ENCODE measurements at regions not wholly inside any gene's neighbourhood (a gene's known extent, or its start where the extent isn't known, plus 50 kb on each side); places are given as distances from the start of the nearest gene placed in this dataset.
"Not testable (repeated sequence)": the region's sequence is repeated elsewhere in the genome, so short reads cannot be mapped to it uniquely, and the experiment has no call there.

DNA sequence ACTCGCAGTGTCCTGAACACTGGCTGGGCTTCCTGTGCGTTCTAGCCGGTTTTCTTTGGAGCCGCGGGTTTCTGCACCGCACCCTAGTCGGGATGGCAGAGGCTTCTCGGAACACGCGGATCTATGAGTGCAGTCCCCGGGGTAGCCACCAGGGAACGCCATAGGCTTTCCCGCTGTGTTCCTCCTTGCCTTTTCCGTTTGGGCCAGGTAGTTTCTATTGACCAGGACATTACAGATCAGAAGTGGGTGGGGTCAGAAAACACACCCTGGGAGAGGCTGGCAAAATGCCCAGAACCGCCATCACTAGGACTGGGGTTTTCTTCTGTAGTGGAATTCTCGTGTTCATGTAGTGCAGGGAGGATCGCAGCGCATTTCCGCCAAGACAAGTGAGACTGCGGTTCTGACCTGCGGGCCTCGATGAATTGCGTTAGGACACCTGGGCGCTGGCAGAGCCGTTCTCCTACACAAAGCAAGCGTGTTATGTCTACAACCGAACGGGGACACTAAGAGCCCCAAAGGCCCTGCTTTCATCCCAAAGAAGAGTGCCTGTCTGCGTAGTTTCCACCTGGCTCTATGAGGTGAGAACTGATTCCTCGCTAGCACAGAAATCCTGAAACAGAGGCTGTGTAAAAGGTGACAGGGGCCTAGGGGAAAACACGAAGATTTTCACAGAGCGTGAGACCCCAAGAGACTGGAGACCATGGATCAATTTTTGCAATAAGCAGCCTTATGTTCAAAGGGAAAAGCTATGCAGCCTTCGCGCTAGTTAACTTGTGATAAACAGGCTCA is 121.5 kb downstream of the PPIAL4G start:
- WGBS, 3 donors: 4 to 8% (median 7%) methylated on average over 34 of the region's 34 CpGs
- peak overlapping the region in 2 of 3 donors; percentile 39 to 68 for H3K27ac ChIP-seq (ENCODE audit: low read depth in 1 of 3, low read length in 2 of 3)
- peaks cover 0 to 48% (median 3%) of the 10 kb centered on the region in 3 donors for H3K27me3 ChIP-seq (ENCODE audit: control insufficient read depth in 3 of 3, insufficient read depth in 3 of 3, low read length in 3 of 3)
- DNase-seq: peak; percentile 87 to 89
- FAIRE-seq; H3K9me3 ChIP-seq (ENCODE audit: control insufficient read depth in 2 of 2, insufficient read depth in 1 of 2, low read depth in 1 of 2, low read length in 1 of 2); H3K36me3 ChIP-seq (ENCODE audit: control insufficient read depth in 3 of 3, insufficient read depth in 2 of 3, low read depth in 1 of 3, low read length in 3 of 3): not testable (repeated sequence)
- peaks cover 0 to 13% (median 3%) of the 10 kb centered on the region in 3 donors for H3K4me1 ChIP-seq (ENCODE audit: control insufficient read depth in 3 of 3, insufficient read depth in 2 of 3, low read depth in 1 of 3, low read length in 2 of 3)
- H3K4me3 ChIP-seq (ENCODE audit: low read depth in 1 of 3, low read length in 3 of 3): peak overlapping the region in 2 of 3 donors; percentile 13 to 18

DNA sequence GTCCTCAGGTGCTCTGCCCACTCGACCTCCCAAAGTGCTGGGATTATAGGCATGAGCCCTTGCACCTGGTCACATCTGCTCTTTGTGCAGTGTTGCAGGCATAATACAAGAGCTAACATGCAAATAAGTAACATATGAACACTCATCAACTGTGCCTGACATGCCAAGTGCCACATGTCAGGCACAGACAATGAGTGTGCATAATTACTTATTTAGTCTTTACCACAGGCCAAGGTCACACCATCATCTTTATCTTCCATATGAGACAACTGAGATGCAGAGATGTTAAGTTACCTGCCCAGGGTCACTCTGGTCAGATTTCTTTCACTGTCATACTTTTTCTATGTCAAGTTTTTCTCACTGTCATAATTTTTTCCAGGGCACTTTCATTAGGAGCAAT is 126.1 kb downstream of the PPIAL4G start:
- H3K9me3 ChIP-seq (ENCODE audit: control insufficient read depth in 2 of 2, insufficient read depth in 1 of 2, low read depth in 1 of 2, low read length in 1 of 2): no peaks in the 10 kb centered on the region
- H3K27ac ChIP-seq (ENCODE audit: low read depth in 1 of 3, low read length in 2 of 3): no peak overlapping the region
- FAIRE-seq: no peak
- no peaks in the 10 kb centered on the region for H3K36me3 ChIP-seq (ENCODE audit: control insufficient read depth in 3 of 3, insufficient read depth in 2 of 3, low read depth in 1 of 3, low read length in 3 of 3)
- no peak overlapping the region for H3K4me3 ChIP-seq (ENCODE audit: low read depth in 1 of 3, low read length in 3 of 3)
- 63 to 78% (median 65%) methylated on average over 1 of the region's 1 CpG for WGBS, 3 donors
- H3K4me1 ChIP-seq (ENCODE audit: control insufficient read depth in 3 of 3, insufficient read depth in 2 of 3, low read depth in 1 of 3, low read length in 2 of 3): peaks cover 0 to 5% (median 4%) of the 10 kb centered on the region in 3 donors
- H3K27me3 ChIP-seq (ENCODE audit: control insufficient read depth in 3 of 3, insufficient read depth in 3 of 3, low read length in 3 of 3): peaks cover 0 to 68% (median 14%) of the 10 kb centered on the region in 3 donors
- no peak for DNase-seq

DNA sequence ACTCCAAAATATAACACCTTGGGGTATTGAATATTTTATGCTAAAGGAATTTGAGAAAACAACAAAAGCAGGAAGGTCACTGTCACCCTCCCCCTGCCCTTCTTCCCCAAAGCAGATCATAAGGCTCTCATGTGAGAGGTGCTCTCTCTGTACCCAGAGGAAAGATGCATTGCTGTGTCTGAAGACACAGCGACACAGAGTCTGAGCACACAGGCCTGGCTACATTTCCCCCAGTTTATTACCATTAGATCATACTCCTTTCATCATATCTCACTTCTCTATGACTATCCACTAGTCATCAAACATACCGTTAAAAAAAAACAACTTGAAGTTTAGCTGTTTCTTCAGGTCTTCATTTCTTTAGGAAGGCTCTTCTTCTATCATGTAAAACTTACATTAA is 127.1 kb downstream of the PPIAL4G start:
- Histone ChIP-seq H3K4me1 (ENCODE audit: control insufficient read depth in 3 of 3, insufficient read depth in 2 of 3, low read depth in 1 of 3, low read length in 2 of 3) (peaks cover 0 to 4% (median 0%) of the 10 kb centered on the region in 3 donors), H3K4me3 (ENCODE audit: low read depth in 1 of 3, low read length in 3 of 3) (no peak overlapping the region), H3K27ac (ENCODE audit: low read depth in 1 of 3, low read length in 2 of 3) (no peak overlapping the region), H3K9me3 (ENCODE audit: control insufficient read depth in 2 of 2, insufficient read depth in 1 of 2, low read depth in 1 of 2, low read length in 1 of 2) (no peaks in the 10 kb centered on the region), H3K36me3 (ENCODE audit: control insufficient read depth in 3 of 3, insufficient read depth in 2 of 3, low read depth in 1 of 3, low read length in 3 of 3) (no peaks in the 10 kb centered on the region), H3K27me3 (ENCODE audit: control insufficient read depth in 3 of 3, insufficient read depth in 3 of 3, low read length in 3 of 3) (peaks cover 0 to 69% (median 24%) of the 10 kb centered on the region in 3 donors)
- 70 to 93% (median 88%) methylated on average over 2 of the region's 2 CpGs for WGBS, 3 donors
- DNase-seq: no peak
- FAIRE-seq: no peak

DNA sequence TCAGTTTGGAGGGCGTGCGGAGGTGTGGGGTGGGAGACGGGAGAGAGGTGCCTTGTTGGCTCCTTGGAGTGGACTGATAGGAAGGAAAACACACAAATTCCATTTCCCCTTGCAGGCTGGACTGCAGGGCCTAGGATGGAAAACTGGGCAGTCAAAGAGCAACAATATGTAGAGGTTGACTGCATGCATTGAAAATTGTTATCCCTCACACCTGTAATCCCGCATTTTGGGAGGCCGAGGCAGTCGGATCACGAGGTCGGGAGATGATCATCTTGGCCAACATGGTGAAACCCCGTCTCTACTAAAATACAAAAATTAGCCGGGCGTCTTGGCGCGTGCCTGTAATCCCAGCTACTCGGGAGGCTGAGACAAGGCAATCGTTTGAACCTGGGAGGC is 128.2 kb downstream of the PPIAL4G start:
- Histone ChIP-seq H3K36me3 (ENCODE audit: control insufficient read depth in 3 of 3, insufficient read depth in 2 of 3, low read depth in 1 of 3, low read length in 3 of 3) (no peaks in the 10 kb centered on the region), H3K9me3 (ENCODE audit: control insufficient read depth in 2 of 2, insufficient read depth in 1 of 2, low read depth in 1 of 2, low read length in 1 of 2) (no peaks in the 10 kb centered on the region), H3K4me3 (ENCODE audit: low read depth in 1 of 3, low read length in 3 of 3) (no peak overlapping the region), H3K27ac (ENCODE audit: low read depth in 1 of 3, low read length in 2 of 3) (no peak overlapping the region), H3K4me1 (ENCODE audit: control insufficient read depth in 3 of 3, insufficient read depth in 2 of 3, low read depth in 1 of 3, low read length in 2 of 3) (peaks cover 0 to 4% (median 0%) of the 10 kb centered on the region in 3 donors), H3K27me3 (ENCODE audit: control insufficient read depth in 3 of 3, insufficient read depth in 3 of 3, low read length in 3 of 3) (peaks cover 0 to 76% (median 24%) of the 10 kb centered on the region in 3 donors)
- FAIRE-seq: no peak
- DNase-seq: no peak
- 61 to 76% (median 64%) methylated on average over 15 of the region's 15 CpGs for WGBS, 3 donors

DNA sequence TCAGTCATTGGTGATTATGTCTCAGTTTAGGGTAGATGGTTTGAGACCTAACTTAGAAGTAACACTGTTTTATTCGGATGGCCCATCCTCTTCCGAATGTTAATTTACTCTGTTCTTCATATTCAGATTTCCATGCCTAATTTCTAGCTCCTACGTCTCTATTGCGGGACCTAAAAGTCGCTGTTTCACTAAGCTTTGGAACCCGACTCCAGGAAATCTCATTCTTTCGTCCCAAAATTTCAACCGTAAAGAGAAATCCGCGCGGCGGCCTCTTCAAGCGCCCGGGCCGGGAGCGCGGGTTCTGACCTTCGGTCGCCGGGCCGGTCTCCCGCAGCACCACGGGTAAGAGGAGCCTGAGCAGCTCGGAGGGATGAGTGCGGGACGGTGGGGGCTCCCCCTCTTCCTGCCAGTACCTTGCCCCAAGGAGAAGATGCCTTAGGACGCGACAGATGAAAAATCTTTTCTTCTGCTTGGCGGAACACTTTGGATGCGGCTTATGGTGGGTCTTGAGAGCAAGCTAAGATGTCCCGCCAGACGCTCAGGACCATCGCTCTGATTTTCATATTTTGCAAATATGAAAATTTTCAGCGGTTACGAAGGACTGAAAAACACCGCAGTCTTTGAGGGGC is 128.7 kb downstream of the PPIAL4G start:
- 16 to 24% (median 17%) methylated on average over 36 of the region's 36 CpGs for WGBS, 3 donors
- FAIRE-seq (no peak), DNase-seq (peak in 1 of 2 donors; percentile 33)
- peaks cover 0 to 74% (median 24%) of the 10 kb centered on the region in 3 donors for H3K27me3 ChIP-seq (ENCODE audit: control insufficient read depth in 3 of 3, insufficient read depth in 3 of 3, low read length in 3 of 3)
- H3K4me3 ChIP-seq (ENCODE audit: low read depth in 1 of 3, low read length in 3 of 3): no peak overlapping the region
- no peaks in the 10 kb centered on the region for H3K36me3 ChIP-seq (ENCODE audit: control insufficient read depth in 3 of 3, insufficient read depth in 2 of 3, low read depth in 1 of 3, low read length in 3 of 3)
- no peaks in the 10 kb centered on the region for H3K9me3 ChIP-seq (ENCODE audit: control insufficient read depth in 2 of 2, insufficient read depth in 1 of 2, low read depth in 1 of 2, low read length in 1 of 2)
- H3K27ac ChIP-seq (ENCODE audit: low read depth in 1 of 3, low read length in 2 of 3): no peak overlapping the region
- peaks cover 0 to 4% (median 0%) of the 10 kb centered on the region in 3 donors for H3K4me1 ChIP-seq (ENCODE audit: control insufficient read depth in 3 of 3, insufficient read depth in 2 of 3, low read depth in 1 of 3, low read length in 2 of 3)

DNA sequence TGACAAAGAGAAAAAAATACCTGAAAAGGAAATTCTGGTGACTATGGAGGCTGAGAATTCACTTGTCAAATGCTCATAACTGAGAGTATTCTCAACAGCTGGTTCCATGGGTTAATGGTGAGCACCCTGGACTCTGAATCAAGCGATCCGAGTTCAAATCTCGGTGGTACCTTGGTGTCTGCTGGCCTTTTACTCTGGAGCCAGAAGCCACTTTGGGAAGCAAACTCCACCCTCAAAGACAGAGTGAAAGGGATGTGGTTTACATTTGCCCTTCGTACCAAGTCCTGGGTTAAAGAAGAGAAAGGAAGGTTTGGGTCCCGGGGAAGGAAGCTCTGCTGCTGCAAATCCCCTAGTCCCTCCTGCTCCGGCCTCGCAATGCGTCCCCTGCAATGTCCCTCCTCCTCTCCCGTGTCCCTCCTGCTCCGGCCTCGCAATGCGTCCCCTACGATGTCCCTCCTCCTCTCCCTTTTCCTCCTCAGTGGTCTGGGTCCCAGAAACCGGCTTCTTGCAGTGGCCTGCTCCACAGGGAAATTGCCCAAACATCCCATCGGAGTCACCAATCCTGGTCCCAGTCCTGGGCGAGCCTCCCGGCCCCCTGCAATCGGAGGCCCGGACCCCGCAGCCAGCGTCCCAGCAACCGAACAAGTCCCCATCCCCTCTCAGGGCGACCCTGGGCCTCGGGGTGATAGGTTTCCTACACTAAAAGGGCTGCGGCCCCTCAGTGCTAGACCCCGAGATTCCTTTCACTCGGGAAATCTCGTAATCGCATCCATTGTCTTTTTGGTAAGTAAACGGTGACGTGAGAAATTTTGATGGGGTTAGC is 129.4 kb downstream of the PPIAL4G start:
- Histone ChIP-seq H3K9me3 (ENCODE audit: control insufficient read depth in 2 of 2, insufficient read depth in 1 of 2, low read depth in 1 of 2, low read length in 1 of 2) (no peaks in the 10 kb centered on the region), H3K4me3 (ENCODE audit: low read depth in 1 of 3, low read length in 3 of 3) (no peak overlapping the region), H3K27me3 (ENCODE audit: control insufficient read depth in 3 of 3, insufficient read depth in 3 of 3, low read length in 3 of 3) (peaks cover 0 to 74% (median 24%) of the 10 kb centered on the region in 3 donors), H3K36me3 (ENCODE audit: control insufficient read depth in 3 of 3, insufficient read depth in 2 of 3, low read depth in 1 of 3, low read length in 3 of 3) (no peaks in the 10 kb centered on the region), H3K4me1 (ENCODE audit: control insufficient read depth in 3 of 3, insufficient read depth in 2 of 3, low read depth in 1 of 3, low read length in 2 of 3) (peaks cover 0 to 4% (median 0%) of the 10 kb centered on the region in 3 donors), H3K27ac (ENCODE audit: low read depth in 1 of 3, low read length in 2 of 3) (no peak overlapping the region)
- DNase-seq (peak in 1 of 2 donors; percentile 26), FAIRE-seq (no peak)
- 27 to 37% (median 27%) methylated on average over 31 of the region's 31 CpGs for WGBS, 3 donors

DNA sequence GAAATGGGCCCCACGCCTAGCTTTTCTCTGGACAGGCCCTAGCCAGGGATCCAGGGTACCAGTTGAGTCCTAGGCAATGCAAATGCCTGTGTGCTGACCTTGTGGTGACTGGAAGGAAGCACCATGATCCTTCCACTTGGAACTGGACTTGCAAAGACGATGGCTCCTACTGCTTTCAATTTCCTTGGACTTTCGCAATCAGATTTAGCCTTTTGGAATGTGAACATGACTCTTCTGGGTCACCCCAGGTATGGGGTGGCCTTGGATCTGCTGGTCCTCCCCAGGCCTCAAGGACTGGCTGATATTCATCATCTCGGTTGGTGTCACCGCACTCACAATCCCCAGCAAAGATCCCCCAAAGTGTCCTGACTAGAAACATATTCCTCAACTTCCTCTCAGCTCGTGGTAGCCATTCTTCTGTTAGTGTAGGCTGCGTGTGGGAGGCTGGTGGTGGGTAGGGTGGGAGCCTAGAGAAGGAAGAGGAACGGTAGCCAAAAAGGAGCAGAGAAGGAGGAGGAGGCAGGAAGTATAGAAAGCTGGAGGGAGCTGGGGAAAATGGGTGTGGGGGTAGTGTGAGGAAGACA is 130.5 kb downstream of the PPIAL4G start:
- H3K4me3 ChIP-seq (ENCODE audit: low read depth in 1 of 3, low read length in 3 of 3): no peak overlapping the region
- peaks cover 0 to 4% (median 0%) of the 10 kb centered on the region in 3 donors for H3K4me1 ChIP-seq (ENCODE audit: control insufficient read depth in 3 of 3, insufficient read depth in 2 of 3, low read depth in 1 of 3, low read length in 2 of 3)
- H3K27me3 ChIP-seq (ENCODE audit: control insufficient read depth in 3 of 3, insufficient read depth in 3 of 3, low read length in 3 of 3): peaks cover 0 to 76% (median 24%) of the 10 kb centered on the region in 3 donors
- H3K36me3 ChIP-seq (ENCODE audit: control insufficient read depth in 3 of 3, insufficient read depth in 2 of 3, low read depth in 1 of 3, low read length in 3 of 3): no peaks in the 10 kb centered on the region
- WGBS, 3 donors: 62 to 66% (median 65%) methylated on average over 8 of the region's 8 CpGs
- no peak overlapping the region for H3K27ac ChIP-seq (ENCODE audit: low read depth in 1 of 3, low read length in 2 of 3)
- no peaks in the 10 kb centered on the region for H3K9me3 ChIP-seq (ENCODE audit: control insufficient read depth in 2 of 2, insufficient read depth in 1 of 2, low read depth in 1 of 2, low read length in 1 of 2)
- FAIRE-seq: no peak
- DNase-seq: no peak

DNA sequence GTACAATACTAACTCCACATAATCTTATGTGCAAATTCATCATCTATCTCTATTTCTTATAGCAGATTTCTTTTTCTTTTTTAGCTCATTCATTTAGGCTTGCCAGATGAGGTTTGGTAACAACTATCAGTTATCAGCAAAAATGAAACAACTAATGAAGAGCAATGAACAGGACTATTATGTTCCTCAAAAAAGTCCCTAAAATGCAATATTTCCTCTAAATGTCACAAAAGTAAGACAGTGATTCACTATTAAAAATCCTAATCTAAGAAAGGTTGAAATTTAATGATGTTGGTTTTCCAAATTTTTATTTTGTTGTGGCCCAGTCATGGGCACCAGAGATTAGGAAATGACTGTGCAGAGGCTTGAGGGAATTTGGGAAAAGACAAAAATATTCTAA is 135.3 kb downstream of the PPIAL4G start:
- peaks cover 0 to 31% (median 17%) of the 10 kb centered on the region in 3 donors for H3K27me3 ChIP-seq (ENCODE audit: control insufficient read depth in 3 of 3, insufficient read depth in 3 of 3, low read length in 3 of 3)
- FAIRE-seq (no peak), DNase-seq (no peak)
- H3K36me3 ChIP-seq (ENCODE audit: control insufficient read depth in 3 of 3, insufficient read depth in 2 of 3, low read depth in 1 of 3, low read length in 3 of 3): no peaks in the 10 kb centered on the region
- H3K4me3 ChIP-seq (ENCODE audit: low read depth in 1 of 3, low read length in 3 of 3): no peak overlapping the region
- no peaks in the 10 kb centered on the region for H3K9me3 ChIP-seq (ENCODE audit: control insufficient read depth in 2 of 2, insufficient read depth in 1 of 2, low read depth in 1 of 2, low read length in 1 of 2)
- H3K27ac ChIP-seq (ENCODE audit: low read depth in 1 of 3, low read length in 2 of 3): no peak overlapping the region
- H3K4me1 ChIP-seq (ENCODE audit: control insufficient read depth in 3 of 3, insufficient read depth in 2 of 3, low read depth in 1 of 3, low read length in 2 of 3): peaks cover 0 to 4% (median 0%) of the 10 kb centered on the region in 3 donors

All from small intestine (tissue), 7 donors.